Heart left ventricle (tissue), 16 donors: ENCODE measurements at regions not wholly inside any gene's neighbourhood (a gene's known extent, or its start where the extent isn't known, plus 50 kb on each side); places are given as distances from the start of the nearest gene placed in this dataset.
"Not testable (repeated sequence)": the region's sequence is repeated elsewhere in the genome, so short reads cannot be mapped to it uniquely, and the experiment has no call there.

Experiments used
- ATAC-seq, 4 donors: fragments of 200-7000 bp; cut with Tn5 transposase; one replicate each; pipeline ENCODE4 v1.9.1; 2020 to 2022; ENCODE audit warnings: moderate library complexity in 4 of 4, mild to moderate bottlenecking in 3 of 4, moderate number of reproducible peaks in 1 of 4
- DNase-seq, 5 donors: peaks; one replicate each; pipeline ENCODE4 v3.0.0-alpha.2; 2020
- H3K27ac ChIP-seq, 12 donors: fragments of 200-600 bp; sonication (generic) in 4 of 12; one replicate each; pipeline versions ENCODE4 v1.5.0 to v1.8.0; 2016 to 2022; ENCODE audit warnings: mild to moderate bottlenecking in 2 of 12
- H3K27me3 ChIP-seq, 9 donors: fragments of 200-600 bp; sonication (generic) in 2 of 9; one replicate each; pipeline versions ENCODE4 v1.5.1 to v1.8.0; 2016 to 2022; ENCODE audit warnings: mild to moderate bottlenecking in 3 of 9
- H3K36me3 ChIP-seq, 9 donors: fragments of 200-600 bp; sonication (generic) in 2 of 9; one replicate each; pipeline versions ENCODE4 v1.5.0 to v1.8.0; 2018 to 2022; ENCODE audit warnings: mild to moderate bottlenecking in 2 of 9
- H3K4me1 ChIP-seq, 12 donors: fragments of 200-600 bp; sonication (generic) in 4 of 12; one replicate each; pipeline versions ENCODE4 v1.5.0 to v1.8.0; 2016 to 2022; ENCODE audit warnings: mild to moderate bottlenecking in 3 of 12
- H3K4me3 ChIP-seq, 12 donors: fragments of 200-600 bp; sonication (generic) in 4 of 12; one replicate each; pipeline versions ENCODE4 v1.5.0 to v1.8.0; 2017 to 2022; ENCODE audit warnings: mild to moderate bottlenecking in 9 of 12, moderate library complexity in 4 of 12
- H3K9me3 ChIP-seq, 12 donors: fragments of 200-600 bp; sonication (generic) in 4 of 12; one replicate each; pipeline versions ENCODE4 v1.5.0 to v1.8.0; 2016 to 2022; ENCODE audit warnings: mild to moderate bottlenecking in 1 of 12
- POLR2A ChIP-seq, 2 donors: fragments of 450-650 bp; IDR thresholded peaks; one replicate each; pipeline ENCODE4 v1.6.1; 2017; ENCODE audit warnings: antibody characterized with exemption in 2 of 2, mild to moderate bottlenecking in 2 of 2, moderate library complexity in 2 of 2
- WGBS, 4 donors: extraction: QIAGEN DNeasy Blood & Tissue Kit in 2 of 4; methylation state at CpG; one replicate each; pipeline versions ENCODE4 v1.1.5 to v1.1.7; 2013 to 2018; 5-methylcytosine and 5-hydroxymethylcytosine counted together
- intact Hi-C, 10 donors: fragments of 100-400 bp; cut with DNase I; formaldehyde crosslinking; loops; one replicate each; pipeline versions ENCODE4 v1.11.1 to v1.14.2; 2022
- microRNA-seq, 4 donors: library from miRNA; unstranded; fragments of <30 nt; microRNA quantifications; one replicate each; pipeline versions ENCODE4 to v1.2.0, GENCODE V29; 2017 to 2020
- donor health status: ischemic (EF 13 %, LVEDD 7.1; RV severe dilation, severe dysfunction).
- donor health status: healthy with polysubstance abuse.
- donor health status: DM: no; HTN: yes; CAD: no.
- donor health status: DM: no; HTN: no; CAD: no.
- donor health status: ischemic (EF 25% LVEDD 6.9; RV normal size, moderate dysfunction).
- donor health status: ischemic (EF 25% LVEDD 5.7; RV mildly dilated, moderate dysfunction).
- donor health status: healthy.
- donor health status: DM: yes; HTN: yes; CAD: no.
- donor health status: ischemic (EF 35%, LVEDD 5.7; RV mildly dilated, moderate dysfunction).
- donor health status: nonischemic (EF 11% LVEDD 7.7; RV severe dilation, severe dysfunction).
- donor health status: DM: yes; HTN: yes; CAD: no.
- donor health status: PGD.
- donor health status: ischemic (EF 29% LVEDD 5.4; RV normal size, mild dysfunction).
- donor health status: nonischemic (EF 23%, LVEDD 6.1; RV moderate dilation, normal function).

DNA sequence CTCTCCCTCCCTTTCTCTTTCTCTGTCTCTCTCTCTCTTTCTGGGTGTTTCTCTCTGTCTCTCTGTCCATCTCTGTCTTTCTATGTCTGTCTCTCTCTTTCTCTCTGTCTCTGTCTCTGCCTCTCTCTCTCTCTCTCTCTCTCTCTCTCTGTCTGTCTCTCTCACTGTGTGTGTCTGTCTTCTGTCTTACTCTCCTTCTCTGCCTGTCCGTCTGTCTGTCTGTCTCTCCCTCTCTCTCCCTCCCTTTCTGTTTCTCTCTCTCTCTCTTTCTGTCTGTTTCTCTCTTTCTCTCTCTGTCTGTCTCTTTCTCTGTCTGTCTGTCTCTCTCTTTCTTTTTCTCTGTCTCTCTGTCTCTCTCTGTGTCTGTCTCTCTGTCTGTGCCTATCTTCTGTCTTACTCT lies 2287.3 kb upstream of the TPTE start:
- intact Hi-C loops, H3K27me3 ChIP-seq, H3K4me3 ChIP-seq, DNase-seq, H3K9me3 ChIP-seq, H3K4me1 ChIP-seq, H3K27ac ChIP-seq, ATAC-seq, H3K36me3 ChIP-seq: not testable (repeated sequence)
- 55 to 88% (median 71%) methylated on average over 1 of the region's 1 CpG for WGBS, 4 donors
- TF ChIP-seq POLR2A (IDR thresholded peaks at IDR 0.05), result peak in 1 of 2 donors; percentile 3

- WGBS, 4 donors, result no CpG with 5 or more reads among the region's 49 CpGs
These were observed 2276.4 kb upstream of the TPTE start for GRCh38 chr21:8244723-8245641.

GRCh38 chr21:8245642-8246402 lies 2275.6 kb upstream of the TPTE start:
- no CpG with 5 or more reads among the region's 40 CpGs for WGBS, 4 donors
- H3K9me3 ChIP-seq, H3K36me3 ChIP-seq, DNase-seq, intact Hi-C loops, H3K27me3 ChIP-seq, H3K4me1 ChIP-seq, H3K4me3 ChIP-seq, H3K27ac ChIP-seq: not testable (repeated sequence)
- ATAC-seq, result peak; percentile 83 to 87 (median 86)

More at GRCh38 chr21:8244723-8245641, 2276.4 kb upstream of the TPTE start:
- H3K9me3 ChIP-seq, H3K27me3 ChIP-seq, H3K36me3 ChIP-seq, intact Hi-C loops, DNase-seq, H3K4me3 ChIP-seq, H3K4me1 ChIP-seq, H3K27ac ChIP-seq: not testable (repeated sequence)
- peak; percentile 63 to 81 (median 70) for ATAC-seq

GRCh38 chr21:8251701-8252100 lies 2269.7 kb upstream of the TPTE start:
- WGBS, 4 donors, result no CpG with 5 or more reads among the region's 64 CpGs
- H3K27ac ChIP-seq, H3K27me3 ChIP-seq, H3K4me1 ChIP-seq, H3K36me3 ChIP-seq, DNase-seq, H3K4me3 ChIP-seq, ATAC-seq, intact Hi-C loops, H3K9me3 ChIP-seq: not testable (repeated sequence)

DNA sequence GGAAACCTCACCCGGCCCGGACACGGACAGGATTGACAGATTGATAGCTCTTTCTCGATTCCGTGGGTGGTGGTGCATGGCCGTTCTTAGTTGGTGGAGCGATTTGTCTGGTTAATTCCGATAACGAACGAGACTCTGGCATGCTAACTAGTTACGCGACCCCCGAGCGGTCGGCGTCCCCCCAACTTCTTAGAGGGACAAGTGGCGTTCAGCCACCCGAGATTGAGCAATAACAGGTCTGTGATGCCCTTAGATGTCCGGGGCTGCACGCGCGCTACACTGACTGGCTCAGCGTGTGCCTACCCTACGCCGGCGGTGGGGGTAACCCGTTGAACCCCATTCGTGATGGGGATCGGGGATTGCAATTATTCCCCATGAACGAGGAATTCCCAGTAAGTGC lies 2266.3 kb upstream of the TPTE start:
- H3K27me3 ChIP-seq, H3K4me1 ChIP-seq, intact Hi-C loops, H3K36me3 ChIP-seq, H3K4me3 ChIP-seq, ATAC-seq, H3K9me3 ChIP-seq, H3K27ac ChIP-seq, DNase-seq: not testable (repeated sequence)
- 42% methylated on average over 8 of the region's 30 CpGs; no CpG with 5 or more reads in 3 of the 4 donors for WGBS, 4 donors

DNA sequence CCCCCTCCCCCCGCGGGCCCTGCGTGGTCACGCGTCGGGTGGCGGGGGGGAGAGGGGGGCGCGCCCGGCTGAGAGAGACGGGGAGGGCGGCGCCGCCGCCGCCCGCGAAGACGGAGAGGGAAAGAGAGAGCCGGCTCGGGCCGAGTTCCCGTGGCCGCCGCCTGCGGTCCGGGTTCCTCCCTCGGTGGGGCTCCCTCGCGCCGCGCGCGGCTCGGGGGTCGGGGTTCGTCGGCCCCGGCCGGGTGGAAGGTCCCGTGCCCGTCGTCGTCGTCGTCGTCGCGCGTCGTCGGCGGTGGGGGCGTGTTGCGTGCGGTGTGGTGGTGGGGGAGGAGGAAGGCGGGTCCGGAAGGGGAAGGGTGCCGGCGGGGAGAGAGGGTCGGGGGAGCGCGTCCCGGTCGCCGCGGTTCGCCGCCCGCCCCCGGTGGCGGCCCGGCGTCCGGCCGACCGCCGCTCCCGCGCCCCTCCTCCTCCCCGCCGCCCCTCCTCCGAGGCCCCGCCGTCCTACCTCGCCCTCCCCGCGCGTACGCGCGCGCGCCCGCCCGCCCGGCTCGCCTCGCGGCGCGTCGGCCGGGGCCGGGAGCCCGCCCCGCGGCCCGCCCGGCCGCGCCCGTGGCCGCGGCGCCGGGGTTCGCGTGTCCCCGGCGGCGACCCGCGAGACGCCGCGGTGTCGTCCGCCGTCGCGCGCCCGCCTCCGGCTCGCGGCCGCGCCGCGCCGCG lies 2264.1 kb upstream of the TPTE start:
- intact Hi-C loops, H3K9me3 ChIP-seq, H3K4me3 ChIP-seq, H3K36me3 ChIP-seq, H3K4me1 ChIP-seq, H3K27ac ChIP-seq, ATAC-seq, H3K27me3 ChIP-seq: not testable (repeated sequence)
- 18 to 46% methylated on average over 4 to 35 of the region's 143 CpGs; no CpG with 5 or more reads in 2 of the 4 donors for WGBS, 4 donors
- peak in 1 of 5 donors; percentile 7 for DNase-seq

DNA sequence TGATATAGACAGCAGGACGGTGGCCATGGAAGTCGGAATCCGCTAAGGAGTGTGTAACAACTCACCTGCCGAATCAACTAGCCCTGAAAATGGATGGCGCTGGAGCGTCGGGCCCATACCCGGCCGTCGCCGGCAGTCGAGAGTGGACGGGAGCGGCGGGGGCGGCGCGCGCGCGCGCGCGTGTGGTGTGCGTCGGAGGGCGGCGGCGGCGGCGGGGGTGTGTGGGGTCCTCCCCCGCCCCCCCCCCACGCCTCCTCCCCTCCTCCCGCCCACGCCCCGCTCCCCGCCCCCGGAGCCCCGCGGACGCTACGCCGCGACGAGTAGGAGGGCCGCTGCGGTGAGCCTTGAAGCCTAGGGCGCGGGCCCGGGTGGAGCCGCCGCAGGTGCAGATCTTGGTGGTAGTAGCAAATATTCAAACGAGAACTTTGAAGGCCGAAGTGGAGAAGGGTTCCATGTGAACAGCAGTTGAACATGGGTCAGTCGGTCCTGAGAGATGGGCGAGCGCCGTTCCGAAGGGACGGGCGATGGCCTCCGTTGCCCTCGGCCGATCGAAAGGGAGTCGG lies 2261.2 kb upstream of the TPTE start:
- DNase-seq, H3K27ac ChIP-seq, H3K27me3 ChIP-seq, H3K4me1 ChIP-seq, intact Hi-C loops, H3K4me3 ChIP-seq, H3K9me3 ChIP-seq, H3K36me3 ChIP-seq: not testable (repeated sequence)
- no CpG with 5 or more reads among the region's 66 CpGs for WGBS, 4 donors
- peak in 1 of 4 donors; percentile 63 for ATAC-seq

Small RNA genes in the stretch of these regions (microRNA-seq; reads per million reads assigned to microRNA genes)
- gene MIR3648-1 (0 reads per million in 4 donors), gene MIR3687-1 (0 reads per million in 4 donors), gene MIR6724-1 (0 reads per million in 4 donors), gene MIR6724-2 (0 reads per million in 4 donors)
